K562 (cell line): ENCODE measurements at regions not wholly inside any gene's neighbourhood (a gene's known extent, or its start where the extent isn't known, plus 50 kb on each side); places are given as distances from the start of the nearest gene placed in this dataset.

Experiments used
- ATAC-seq: fragments of 200-7000 bp; cut with Tn5 transposase; 3 replicates; pipeline ENCODE4 v1.9.1; 2020; ENCODE audit warnings: moderate library complexity
- BruUV-seq: library from RNA; stranded (reverse); fragments of 400-500 nt; replicated peaks from 2 replicates; lab custom pipeline; 2021; lab: Mats Ljungman, UMichigan
- CTCF ChIA-PET: fragments of 300-600 bp; formaldehyde crosslinking; extraction: SDS; loops from one replicate; lab custom pipeline; 2021; ENCODE audit warnings: low intra/inter-chr PET ratio; lab: Yijun Ruan, JAX
- POLR2A ChIA-PET: fragments of 300-600, 350-650 bp; sonication (Branson Sonifier 250); formaldehyde crosslinking; extraction: SDS; loops from one replicate; lab custom pipeline; 2021; ENCODE audit warnings: antibody characterized with exemption, inconsistent platforms; lab: Yijun Ruan, JAX
- DNase-seq, 4 experiments: peaks; one replicate each; pipeline versions ENCODE4 v3.0.0 to v3.0.0-alpha.2; 2011 to 2018; ENCODE audit warnings: low spot score in 3 of 4, mixed read lengths in 3 of 4; ENCODE audit errors: extremely low read depth in 1 of 4
- FAIRE-seq: peaks from 2 replicates; lab custom pipeline; 2011; peaks lifted over from hg19 to GRCh38; lab: Jason Lieb, UNC
- H2AFZ ChIP-seq: 2 replicates; pipeline ENCODE4 v1.6.0; 2011; ENCODE audit warnings: low read depth, low read length, control low read depth, inconsistent platforms
- H3K27ac ChIP-seq: fragments of 200-600 bp; 3 replicates; pipeline ENCODE4 v1.8.0; 2011; ENCODE audit warnings: low read depth, mild to moderate bottlenecking, control low read depth, inconsistent platforms, low read length, moderate library complexity, mixed read lengths; ENCODE audit errors: extremely low read depth
- H3K27me3 ChIP-seq, 2 experiments: fragments of 300-600 bp in 1 of 2; 2 replicates in 1 of 2; 3 replicates in 1 of 2; pipeline versions ENCODE4 v1.6.0 to v1.8.0; 2011; ENCODE audit warnings: inconsistent platforms in 2 of 2, low read length in 2 of 2, mild to moderate bottlenecking in 1 of 2, mixed read lengths in 1 of 2, moderate library complexity in 1 of 2; ENCODE audit not compliant: control insufficient read depth in 2 of 2, insufficient read depth in 2 of 2
- H3K36me3 ChIP-seq: fragments of 300-600 bp; 3 replicates; pipeline ENCODE4 v1.8.0; 2011; ENCODE audit warnings: mild to moderate bottlenecking, low read length, inconsistent platforms; ENCODE audit not compliant: control insufficient read depth, insufficient read depth
- H3K4me1 ChIP-seq, 2 experiments: fragments of 200-600 bp in 1 of 2; replicated peaks in 1 of 2; 2 replicates in 1 of 2; 3 replicates in 1 of 2; pipeline versions ENCODE4 v1.5.1 to v1.8.0; 2011; ENCODE audit warnings: inconsistent platforms in 2 of 2, low read length in 2 of 2, mild to moderate bottlenecking in 1 of 2, mixed read lengths in 1 of 2, moderate library complexity in 1 of 2; ENCODE audit not compliant: control insufficient read depth in 2 of 2, insufficient read depth in 2 of 2
- H3K4me2 ChIP-seq: 2 replicates; pipeline ENCODE4 v1.6.1; 2011; ENCODE audit warnings: low read length, control low read depth, inconsistent platforms, mixed read lengths; ENCODE audit not compliant: insufficient read depth
- H3K4me3 ChIP-seq: fragments of 200-600 bp; sonication (generic), shearing (Covaris generic); 2 replicates; pipeline ENCODE4 v1.5.1; 2016; ENCODE audit warnings: control low read depth, inconsistent platforms
- H3K79me2 ChIP-seq: fragments of 200-600 bp; 3 replicates; pipeline ENCODE4 v1.8.0; 2011; ENCODE audit warnings: low read length, inconsistent platforms; ENCODE audit not compliant: control insufficient read depth, insufficient read depth
- H3K9ac ChIP-seq, 2 experiments: 2 replicates each; pipeline versions ENCODE4 v1.6.0 to v1.6.1; 2011; ENCODE audit warnings: low read depth in 2 of 2, low read length in 2 of 2, control low read depth in 1 of 2, inconsistent platforms in 1 of 2, mild to moderate bottlenecking in 1 of 2, mixed read lengths in 1 of 2; ENCODE audit not compliant: insufficient read depth in 1 of 2
- H3K9me1 ChIP-seq: one replicate; pipeline ENCODE4 v1.6.0; 2011; ENCODE audit warnings: inconsistent platforms, mild to moderate bottlenecking, low read length, moderate library complexity; ENCODE audit not compliant: control insufficient read depth, insufficient read depth
- H3K9me3 ChIP-seq: replicated peaks from 2 replicates; pipeline ENCODE4 v1.5.1; 2011; ENCODE audit warnings: low read depth, low read length, inconsistent platforms; ENCODE audit not compliant: control insufficient read depth, insufficient read depth
- H4K20me1 ChIP-seq: replicated peaks from 2 replicates; pipeline ENCODE4 v1.6.1; 2011; ENCODE audit warnings: low read length, inconsistent platforms, mixed read lengths; ENCODE audit not compliant: control insufficient read depth, insufficient read depth
- ARID1B ChIP-seq: fragments of 450-650 bp; IDR thresholded peaks from 2 replicates; pipeline ENCODE4 v1.6.1; 2016; ENCODE audit warnings: antibody characterized with exemption, mild to moderate bottlenecking, inconsistent platforms
- BACH1 ChIP-seq: fragments of 200-800 bp; sonication (Bioruptor generic); IDR thresholded peaks from 2 replicates; pipeline ENCODE4 v1.6.1; 2016; ENCODE audit warnings: missing genetic modification characterization, missing compliant biosample characterization
- DPF2 ChIP-seq: fragments of 450-650 bp; IDR thresholded peaks from 2 replicates; pipeline ENCODE4 v1.6.1; 2016
- EGR1 ChIP-seq: fragments of 450-650 bp; conservative IDR thresholded peaks from 2 replicates; pipeline ENCODE4 v1.6.1; 2017; ENCODE audit warnings: mild to moderate bottlenecking
- MED1 ChIP-seq: sonication (generic); formaldehyde crosslinking; IDR thresholded peaks from 2 replicates; pipeline ENCODE4 v1.8.1; 2023; ENCODE audit warnings: missing genetic modification reagents, borderline replicate concordance
- PHB2 ChIP-seq: fragments of 450-650 bp; IDR thresholded peaks from 2 replicates; pipeline ENCODE4 v1.6.1; 2017; ENCODE audit warnings: low read depth
- RBM14 ChIP-seq: fragments of 200-400 bp; formaldehyde crosslinking; IDR thresholded peaks from 2 replicates; pipeline ENCODE4 v1.6.1; 2018; ENCODE audit warnings: low read depth, mild to moderate bottlenecking, low read length, moderate library complexity, borderline replicate concordance; ENCODE audit not compliant: insufficient read depth
- TAF15 ChIP-seq: fragments of 200-400 bp; formaldehyde crosslinking; IDR thresholded peaks from 2 replicates; pipeline ENCODE4 v1.6.1; 2017; ENCODE audit warnings: mild to moderate bottlenecking, low read depth, low read length, moderate library complexity
- ZC3H11A ChIP-seq: IDR thresholded peaks from 2 replicates; pipeline ENCODE4 v1.6.1; 2012; ENCODE audit warnings: low read depth, low read length, improper control_type of control experiment
- ZNF354B ChIP-seq: fragments of 250-450 bp; sonication (Bioruptor Pico); IDR thresholded peaks from 2 replicates; pipeline ENCODE4 v1.4.0; 2020
- WGBS: fragments of 100-300 bp; shearing (Covaris generic); methylation state at CpG from one replicate; pipeline ENCODE4 v1.1.6; 2016; ENCODE audit warnings: low coverage, mixed read lengths; ENCODE audit not compliant: insufficient coverage; ENCODE audit errors: missing lambda C conversion rate; 5-methylcytosine and 5-hydroxymethylcytosine counted together
- in situ Hi-C: fragments of 300-500 bp; cut with MboI; formaldehyde crosslinking; loops from 4 replicates; pipeline ENCODE4 v1.15.0; 2018; ENCODE audit warnings: inconsistent platforms, mixed read lengths
- intact Hi-C: fragments of 100-400 bp; cut with micrococcal nuclease; formaldehyde crosslinking; loops from 2 replicates; pipeline ENCODE4 v1.14.2; 2022
- TF ChIP-seq, protein P1 (sequence below): IDR thresholded peaks from 2 replicates; pipeline ENCODE4 v1.6.1; 2012; ENCODE audit warnings: low read depth, low read length, improper control_type of control experiment, borderline replicate concordance
- TF ChIP-seq, protein P2 (sequence below): fragments of 200-800 bp; sonication (Bioruptor generic); IDR thresholded peaks from 2 replicates; pipeline ENCODE4 v1.6.1; 2016; ENCODE audit warnings: missing genetic modification characterization, missing compliant biosample characterization
- TF ChIP-seq, protein P3 (sequence below): fragments of 450-650 bp; formaldehyde crosslinking; IDR thresholded peaks from 2 replicates; pipeline ENCODE4 v1.4.0; 2022; ENCODE audit warnings: missing genetic modification characterization

DNA sequence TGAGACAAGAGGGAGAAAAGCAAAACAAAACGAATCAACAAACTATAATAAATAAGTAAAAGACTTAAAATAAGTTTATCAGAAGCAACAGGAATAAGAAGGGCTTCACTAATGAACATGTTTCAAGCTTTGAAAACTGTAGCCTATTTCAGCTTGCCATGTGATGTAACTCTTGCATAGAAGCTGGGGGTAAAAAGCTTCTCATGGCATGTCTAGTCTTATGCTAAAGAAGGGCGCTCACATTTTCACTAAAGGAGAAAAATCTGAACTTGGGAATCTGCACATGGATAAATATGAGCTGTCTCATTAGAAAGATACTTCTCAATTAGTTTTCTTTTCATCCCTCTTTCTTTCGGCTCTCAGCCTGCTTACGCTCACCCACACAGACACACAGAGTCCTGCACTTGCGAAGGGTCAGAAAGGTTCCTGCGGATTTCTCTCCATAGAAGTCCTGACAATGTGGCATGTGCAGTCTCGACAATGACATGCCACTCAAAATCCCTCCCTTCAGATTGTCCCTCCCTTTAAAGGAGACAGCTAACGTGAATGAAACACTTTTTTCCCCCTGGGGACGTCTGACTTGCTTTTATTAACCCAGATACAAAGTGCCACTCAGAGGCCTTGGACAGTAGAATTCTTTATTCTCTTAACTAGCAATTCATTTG, 568.9 kb upstream of the NR2F2 start:
- ChIA-PET CTCF (interaction anchor here (0.7 kb wide), 1 partner anchor 566 kb away, joined by 5 read pairs; no protein-coding TSS in a partner anchor), POLR2A (no interaction called here)
- Histone ChIP-seq H4K20me1 (no peaks in the 10 kb centered on the region), H3K4me3 (no peak overlapping the region), H3K79me2 (no peaks in the 10 kb centered on the region), H3K4me2 (no peak overlapping the region), H3K9ac (no peak overlapping the region), H3K9me1 (no peaks in the 10 kb centered on the region), H3K27me3 (no peaks in the 10 kb centered on the region), H3K27ac (no peak overlapping the region), H3K36me3 (peaks cover 5% of the 10 kb centered on the region; the same call in 1 of the 3 replicates), H2AFZ (no peak overlapping the region), H3K9me3 (no peaks in the 10 kb centered on the region), H3K4me1 (no peaks in the 10 kb centered on the region; a peak in 1 of 5 replicates)
- in situ Hi-C loops (no loop called here), intact Hi-C loops (no loop called here)
- TF ChIP-seq, protein P1, sequence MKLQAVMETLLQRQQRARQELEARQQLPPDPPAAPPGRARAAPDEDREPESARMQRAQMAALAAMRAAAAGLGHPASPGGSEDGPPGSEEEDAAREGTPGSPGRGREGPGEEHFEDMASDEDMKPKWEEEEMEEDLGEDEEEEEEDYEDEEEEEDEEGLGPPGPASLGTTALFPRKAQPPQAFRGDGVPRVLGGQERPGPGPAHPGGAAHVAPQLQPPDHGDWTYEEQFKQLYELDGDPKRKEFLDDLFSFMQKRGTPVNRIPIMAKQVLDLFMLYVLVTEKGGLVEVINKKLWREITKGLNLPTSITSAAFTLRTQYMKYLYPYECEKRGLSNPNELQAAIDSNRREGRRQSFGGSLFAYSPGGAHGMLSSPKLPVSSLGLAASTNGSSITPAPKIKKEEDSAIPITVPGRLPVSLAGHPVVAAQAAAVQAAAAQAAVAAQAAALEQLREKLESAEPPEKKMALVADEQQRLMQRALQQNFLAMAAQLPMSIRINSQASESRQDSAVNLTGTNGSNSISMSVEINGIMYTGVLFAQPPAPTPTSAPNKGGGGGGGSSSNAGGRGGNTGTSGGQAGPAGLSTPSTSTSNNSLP, result no peak
- TF ChIP-seq ARID1B, result no peak
- no peak for TF ChIP-seq EGR1
- no peak for TF ChIP-seq MED1 (CRISPR knock-in tag)
- TF ChIP-seq, protein P2, sequence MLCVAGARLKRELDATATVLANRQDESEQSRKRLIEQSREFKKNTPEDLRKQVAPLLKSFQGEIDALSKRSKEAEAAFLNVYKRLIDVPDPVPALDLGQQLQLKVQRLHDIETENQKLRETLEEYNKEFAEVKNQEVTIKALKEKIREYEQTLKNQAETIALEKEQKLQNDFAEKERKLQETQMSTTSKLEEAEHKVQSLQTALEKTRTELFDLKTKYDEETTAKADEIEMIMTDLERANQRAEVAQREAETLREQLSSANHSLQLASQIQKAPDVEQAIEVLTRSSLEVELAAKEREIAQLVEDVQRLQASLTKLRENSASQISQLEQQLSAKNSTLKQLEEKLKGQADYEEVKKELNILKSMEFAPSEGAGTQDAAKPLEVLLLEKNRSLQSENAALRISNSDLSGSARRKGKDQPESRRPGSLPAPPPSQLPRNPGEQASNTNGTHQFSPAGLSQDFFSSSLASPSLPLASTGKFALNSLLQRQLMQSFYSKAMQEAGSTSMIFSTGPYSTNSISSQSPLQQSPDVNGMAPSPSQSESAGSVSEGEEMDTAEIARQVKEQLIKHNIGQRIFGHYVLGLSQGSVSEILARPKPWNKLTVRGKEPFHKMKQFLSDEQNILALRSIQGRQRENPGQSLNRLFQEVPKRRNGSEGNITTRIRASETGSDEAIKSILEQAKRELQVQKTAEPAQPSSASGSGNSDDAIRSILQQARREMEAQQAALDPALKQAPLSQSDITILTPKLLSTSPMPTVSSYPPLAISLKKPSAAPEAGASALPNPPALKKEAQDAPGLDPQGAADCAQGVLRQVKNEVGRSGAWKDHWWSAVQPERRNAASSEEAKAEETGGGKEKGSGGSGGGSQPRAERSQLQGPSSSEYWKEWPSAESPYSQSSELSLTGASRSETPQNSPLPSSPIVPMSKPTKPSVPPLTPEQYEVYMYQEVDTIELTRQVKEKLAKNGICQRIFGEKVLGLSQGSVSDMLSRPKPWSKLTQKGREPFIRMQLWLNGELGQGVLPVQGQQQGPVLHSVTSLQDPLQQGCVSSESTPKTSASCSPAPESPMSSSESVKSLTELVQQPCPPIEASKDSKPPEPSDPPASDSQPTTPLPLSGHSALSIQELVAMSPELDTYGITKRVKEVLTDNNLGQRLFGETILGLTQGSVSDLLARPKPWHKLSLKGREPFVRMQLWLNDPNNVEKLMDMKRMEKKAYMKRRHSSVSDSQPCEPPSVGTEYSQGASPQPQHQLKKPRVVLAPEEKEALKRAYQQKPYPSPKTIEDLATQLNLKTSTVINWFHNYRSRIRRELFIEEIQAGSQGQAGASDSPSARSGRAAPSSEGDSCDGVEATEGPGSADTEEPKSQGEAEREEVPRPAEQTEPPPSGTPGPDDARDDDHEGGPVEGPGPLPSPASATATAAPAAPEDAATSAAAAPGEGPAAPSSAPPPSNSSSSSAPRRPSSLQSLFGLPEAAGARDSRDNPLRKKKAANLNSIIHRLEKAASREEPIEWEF (CRISPR knock-in tag), result no peak
- TF ChIP-seq, protein P3, sequence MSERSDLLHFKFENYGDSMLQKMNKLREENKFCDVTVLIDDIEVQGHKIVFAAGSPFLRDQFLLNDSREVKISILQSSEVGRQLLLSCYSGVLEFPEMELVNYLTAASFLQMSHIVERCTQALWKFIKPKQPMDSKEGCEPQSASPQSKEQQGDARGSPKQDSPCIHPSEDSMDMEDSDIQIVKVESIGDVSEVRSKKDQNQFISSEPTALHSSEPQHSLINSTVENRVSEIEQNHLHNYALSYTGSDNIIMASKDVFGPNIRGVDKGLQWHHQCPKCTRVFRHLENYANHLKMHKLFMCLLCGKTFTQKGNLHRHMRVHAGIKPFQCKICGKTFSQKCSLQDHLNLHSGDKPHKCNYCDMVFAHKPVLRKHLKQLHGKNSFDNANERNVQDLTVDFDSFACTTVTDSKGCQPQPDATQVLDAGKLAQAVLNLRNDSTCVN (CRISPR knock-in tag), result no peak
- no peak for TF ChIP-seq RBM14
- no peak for TF ChIP-seq DPF2
- no peak for TF ChIP-seq ZC3H11A
- no peak for TF ChIP-seq BACH1 (tag)
- no peak for TF ChIP-seq ZNF354B
- no peak for TF ChIP-seq PHB2
- no peak for TF ChIP-seq TAF15
- DNase-seq, result no peak
- no peak for ATAC-seq
- 84% methylated on average over 9 of the region's 9 CpGs for WGBS
- no peak for FAIRE-seq
- no TSS peak for BruUV-seq
